ENCODE measurements at regions not wholly inside any gene's neighbourhood (a gene's known extent, or its start where the extent isn't known, plus 50 kb on each side); places are given as distances from the start of the nearest gene placed in this dataset.

- Histone ChIP-seq H3K4me1 (peaks cover 0 to 11% of the 10 kb centered on the region in 2 donors), H3K36me3 (no peaks in the 10 kb centered on the region), H3K27ac (no peak overlapping the region), H3K9me3 (no peaks in the 10 kb centered on the region), H3K4me3 (replicated peaks in 1 of 3) (no peak overlapping the region), H3K27me3 (no peaks in the 10 kb centered on the region)
- no peak for DNase-seq
- WGBS, 2 donors: 80 to 92% methylated on average over 4 to 9 of the region's 9 CpGs
- TF ChIP-seq POLR2A (IDR thresholded peaks at IDR 0.05): no peak
- intact Hi-C loops (cut with DNase I): loop anchor here (5.0 to 10.0 kb wide), 2 partner anchors 151 to 182 kb away; no protein-coding TSS in a partner anchor
Measured at GRCh38 chr2:120524174-120524573, 178.2 kb downstream of the INHBB start.

GRCh38 chr2:120525056-120526046, 179.4 kb downstream of the INHBB start:
- Histone ChIP-seq H3K9me3 (no peaks in the 10 kb centered on the region), H3K27ac (peak overlapping the region in 1 of 3 donors; percentile 46), H3K36me3 (no peaks in the 10 kb centered on the region), H3K27me3 (no peaks in the 10 kb centered on the region), H3K4me3 (replicated peaks in 1 of 3) (no peak overlapping the region), H3K4me1 (peaks cover 0 to 11% of the 10 kb centered on the region in 2 donors)
- TF ChIP-seq CTCF (IDR thresholded peaks at IDR 0.05) (no peak), POLR2A (IDR thresholded peaks at IDR 0.05) (no peak)
- intact Hi-C loops (cut with DNase I): loop anchor here (10.0 kb wide), 1 partner anchor 149 kb away; no protein-coding TSS in a partner anchor
- 59 to 66% methylated on average over 17 to 18 of the region's 18 CpGs for WGBS, 2 donors
- DNase-seq: peak; percentile 19 to 24

- intact Hi-C loops (cut with DNase I): loop anchor here (10.0 kb wide), 1 partner anchor 149 kb away; no protein-coding TSS in a partner anchor
- TF ChIP-seq POLR2A (IDR thresholded peaks at IDR 0.05) (no peak), CTCF (IDR thresholded peaks at IDR 0.05) (no peak)
- DNase-seq: no peak
- no peaks in the 10 kb centered on the region for H3K9me3 ChIP-seq
- 82 to 85% methylated on average over 11 to 16 of the region's 16 CpGs for WGBS, 2 donors
- peak overlapping the region in 1 of 3 donors; percentile 46 for H3K27ac ChIP-seq
- no peak overlapping the region for H3K4me3 ChIP-seq (replicated peaks in 1 of 3)
- no peaks in the 10 kb centered on the region for H3K27me3 ChIP-seq
- H3K4me1 ChIP-seq: peaks cover 0 to 11% of the 10 kb centered on the region in 2 donors
- H3K36me3 ChIP-seq: no peaks in the 10 kb centered on the region
Measured at GRCh38 chr2:120526047-120526562, 180.2 kb downstream of the INHBB start.

- WGBS, 2 donors: 86 to 91% methylated on average over 18 of the region's 18 CpGs
- H3K4me3 ChIP-seq (replicated peaks in 1 of 3): no peak overlapping the region
- DNase-seq: no peak
- H3K4me1 ChIP-seq: peaks cover 0 to 11% of the 10 kb centered on the region in 2 donors
- TF ChIP-seq CTCF (IDR thresholded peaks at IDR 0.05) (no peak), POLR2A (IDR thresholded peaks at IDR 0.05) (no peak)
- intact Hi-C loops (cut with DNase I): loop anchor here (10.0 kb wide), 1 partner anchor 148 kb away; no protein-coding TSS in a partner anchor
- H3K9me3 ChIP-seq: no peaks in the 10 kb centered on the region
- no peaks in the 10 kb centered on the region for H3K36me3 ChIP-seq
- H3K27ac ChIP-seq: no peak overlapping the region
- no peaks in the 10 kb centered on the region for H3K27me3 ChIP-seq
Measured at GRCh38 chr2:120526997-120527945, 181.3 kb downstream of the INHBB start.
